Uterus (tissue), 2 donors: ENCODE measurements at regions not wholly inside any gene's neighbourhood (a gene's known extent, or its start where the extent isn't known, plus 50 kb on each side); places are given as distances from the start of the nearest gene placed in this dataset.

Experiments
- CTCF ChIP-seq, 4 experiments: fragments of 200-600 bp in 2 of 4; fragments of 450-650 bp in 2 of 4; sonication (generic) in 2 of 4; IDR thresholded peaks; one replicate each; pipeline ENCODE4 v1.5.1; 2016 to 2019; ENCODE audit warnings: antibody characterized with exemption in 4 of 4, mild to moderate bottlenecking in 2 of 4, moderate library complexity in 1 of 4
- POLR2A ChIP-seq, 2 donors: fragments of 450-650 bp; IDR thresholded peaks; one replicate each; pipeline ENCODE4 v1.6.1; 2016; ENCODE audit warnings: antibody characterized with exemption in 2 of 2, mild to moderate bottlenecking in 1 of 2, moderate library complexity in 1 of 2

GRCh38 chr1:196102826-196103225 is 505.4 kb downstream of the KCNT2 start:
- no peak for TF ChIP-seq CTCF (IDR thresholded peaks at IDR 0.05)
- TF ChIP-seq POLR2A (IDR thresholded peaks at IDR 0.05) = no peak
